ENCODE measurements at regions not wholly inside any gene's neighbourhood (a gene's known extent, or its start where the extent isn't known, plus 50 kb on each side); places are given as distances from the start of the nearest gene placed in this dataset.

DNA sequence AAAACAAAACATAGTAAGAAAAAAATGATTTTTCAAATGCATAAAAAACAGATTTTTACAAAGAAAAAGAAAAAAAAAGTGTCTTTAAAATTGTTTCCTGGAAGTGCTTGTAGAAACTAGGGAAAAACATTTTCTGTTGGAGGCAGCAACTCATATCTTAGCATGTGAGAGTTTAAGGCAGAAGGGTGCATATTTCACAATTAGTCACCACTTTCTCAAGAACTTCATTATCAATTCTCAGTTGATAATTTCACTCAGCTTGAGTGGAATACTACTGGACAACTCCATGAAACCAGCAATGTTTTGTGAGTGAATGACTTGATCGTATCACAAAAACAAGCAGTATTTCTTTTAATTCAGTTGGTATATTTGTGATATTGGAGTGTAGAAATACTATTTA, 508.3 kb upstream of the DAB2 start:
- TF ChIP-seq, protein P1, sequence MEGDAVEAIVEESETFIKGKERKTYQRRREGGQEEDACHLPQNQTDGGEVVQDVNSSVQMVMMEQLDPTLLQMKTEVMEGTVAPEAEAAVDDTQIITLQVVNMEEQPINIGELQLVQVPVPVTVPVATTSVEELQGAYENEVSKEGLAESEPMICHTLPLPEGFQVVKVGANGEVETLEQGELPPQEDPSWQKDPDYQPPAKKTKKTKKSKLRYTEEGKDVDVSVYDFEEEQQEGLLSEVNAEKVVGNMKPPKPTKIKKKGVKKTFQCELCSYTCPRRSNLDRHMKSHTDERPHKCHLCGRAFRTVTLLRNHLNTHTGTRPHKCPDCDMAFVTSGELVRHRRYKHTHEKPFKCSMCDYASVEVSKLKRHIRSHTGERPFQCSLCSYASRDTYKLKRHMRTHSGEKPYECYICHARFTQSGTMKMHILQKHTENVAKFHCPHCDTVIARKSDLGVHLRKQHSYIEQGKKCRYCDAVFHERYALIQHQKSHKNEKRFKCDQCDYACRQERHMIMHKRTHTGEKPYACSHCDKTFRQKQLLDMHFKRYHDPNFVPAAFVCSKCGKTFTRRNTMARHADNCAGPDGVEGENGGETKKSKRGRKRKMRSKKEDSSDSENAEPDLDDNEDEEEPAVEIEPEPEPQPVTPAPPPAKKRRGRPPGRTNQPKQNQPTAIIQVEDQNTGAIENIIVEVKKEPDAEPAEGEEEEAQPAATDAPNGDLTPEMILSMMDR (IDR thresholded peaks at IDR 0.05) = no peak
- TF ChIP-seq POLR2AphosphoS5 (IDR thresholded peaks at IDR 0.05) (no peak), EP300 (IDR thresholded peaks at IDR 0.05) (no peak), POLR2A (IDR thresholded peaks at IDR 0.05) (no peak)
